GM23248 (cell line): ENCODE measurements at regions not wholly inside any gene's neighbourhood (a gene's known extent, or its start where the extent isn't known, plus 50 kb on each side); places are given as distances from the start of the nearest gene placed in this dataset.
"Not testable (repeated sequence)": the region's sequence is repeated elsewhere in the genome, so short reads cannot be mapped to it uniquely, and the experiment has no call there.

ENCODE experiments used
- EZH2 ChIP-seq: fragments of 200-600 bp; sonication (generic); IDR thresholded peaks from 2 replicates; pipeline ENCODE4 v1.6.1; 2018; ENCODE audit warnings: antibody characterized with exemption, mild to moderate bottlenecking; ENCODE audit not compliant: insufficient read depth, poor library complexity, severe bottlenecking
- EZH2phosphoT487 ChIP-seq: fragments of 200-600 bp; sonication (generic); IDR thresholded peaks from 2 replicates; pipeline ENCODE4 v1.6.1; 2018; ENCODE audit warnings: antibody characterized with exemption, moderate library complexity, mild to moderate bottlenecking, low read depth; ENCODE audit not compliant: insufficient read depth

DNA sequence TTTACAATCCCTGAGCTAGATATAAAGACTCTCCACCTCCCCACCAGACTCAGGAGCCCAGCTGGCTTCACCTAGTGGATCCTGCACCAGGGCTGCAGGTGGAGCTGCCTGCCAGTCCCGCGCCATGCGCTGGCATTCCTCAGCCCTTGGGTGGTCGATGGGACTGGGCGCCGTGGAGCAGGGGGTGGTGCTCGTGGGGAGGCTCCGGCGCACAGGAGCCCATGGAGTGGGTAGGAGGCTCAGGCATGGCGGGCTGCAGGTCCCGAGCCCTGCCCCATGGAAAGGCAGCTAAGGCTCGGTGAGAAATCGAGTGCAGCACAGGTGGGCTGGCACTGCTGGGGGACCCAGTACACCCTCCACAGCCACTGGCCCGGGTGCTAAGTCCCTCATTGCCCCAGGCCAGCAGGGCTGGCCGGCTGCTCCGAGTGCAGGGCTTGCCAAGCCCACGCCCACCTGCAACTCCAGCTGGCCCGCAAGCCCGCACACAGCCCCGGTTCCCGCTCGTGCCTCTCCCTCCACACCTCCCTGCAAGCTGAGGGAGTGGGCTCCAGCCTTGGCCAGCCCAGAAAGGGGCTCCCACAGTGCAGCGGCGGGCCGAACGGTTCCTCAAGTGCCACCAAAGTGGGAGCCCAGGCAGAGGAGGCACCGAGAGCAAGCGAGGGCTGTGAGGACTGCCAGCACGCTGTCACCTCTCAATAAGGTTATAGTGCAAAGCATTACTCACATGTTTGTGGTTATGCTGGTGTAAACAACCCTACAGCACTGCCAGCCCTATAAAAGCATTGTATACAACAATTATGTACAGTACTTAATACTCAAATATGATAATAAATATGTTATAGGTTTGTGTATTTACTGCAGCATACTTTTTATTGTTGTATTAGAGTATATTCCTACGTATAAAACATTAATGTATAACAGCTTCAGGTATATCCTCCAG lies 757.3 kb downstream of the SLC6A15 start:
- not testable (repeated sequence) for TF ChIP-seq EZH2, EZH2phosphoT487
